SJCRH30 (cell line): ENCODE measurements at regions not wholly inside any gene's neighbourhood (a gene's known extent, or its start where the extent isn't known, plus 50 kb on each side); places are given as distances from the start of the nearest gene placed in this dataset.

Experiments
- DNase-seq, 2 experiments: peaks; one replicate each; pipeline ENCODE4 v3.0.0-alpha.2; 2015 to 2020
- H3K27ac ChIP-seq: fragments of 250-450 bp; sonication (Bioruptor Pico); 2 replicates; pipeline ENCODE4 v1.5.1; 2020; ENCODE audit warnings: mild to moderate bottlenecking, moderate library complexity
- H3K27me3 ChIP-seq: fragments of 250-450 bp; sonication (Bioruptor Pico); 2 replicates; pipeline ENCODE4 v1.5.1; 2020; ENCODE audit warnings: mild to moderate bottlenecking, moderate library complexity
- H3K36me3 ChIP-seq: fragments of 250-450 bp; sonication (Bioruptor Pico); 2 replicates; pipeline ENCODE4 v1.5.1; 2020; ENCODE audit warnings: mild to moderate bottlenecking, moderate library complexity
- H3K4me1 ChIP-seq: fragments of 250-450 bp; sonication (Bioruptor Pico); 2 replicates; pipeline ENCODE4 v1.5.1; 2020; ENCODE audit warnings: mild to moderate bottlenecking, moderate library complexity
- H3K4me3 ChIP-seq: fragments of 250-450 bp; sonication (Bioruptor Pico); 2 replicates; pipeline ENCODE4 v1.5.1; 2020; ENCODE audit warnings: mild to moderate bottlenecking, moderate library complexity
- H3K9me3 ChIP-seq: fragments of 250-450 bp; sonication (Bioruptor Pico); replicated peaks from 2 replicates; pipeline ENCODE4 v1.5.1; 2020; ENCODE audit warnings: mild to moderate bottlenecking, moderate library complexity

GRCh38 chr14:30419037-30419436, 139.9 kb upstream of the G2E3 start:
- no peak for DNase-seq
- Histone ChIP-seq H3K4me1 (no peaks in the 10 kb centered on the region), H3K27ac (no peak overlapping the region), H3K27me3 (no peaks in the 10 kb centered on the region), H3K4me3 (no peak overlapping the region), H3K9me3 (no peaks in the 10 kb centered on the region), H3K36me3 (no peaks in the 10 kb centered on the region)

- no peaks in the 10 kb centered on the region for H3K36me3 ChIP-seq
- H3K4me3 ChIP-seq: no peak overlapping the region
- no peak overlapping the region for H3K27ac ChIP-seq
- H3K4me1 ChIP-seq: no peaks in the 10 kb centered on the region
- no peaks in the 10 kb centered on the region for H3K27me3 ChIP-seq
- H3K9me3 ChIP-seq: no peaks in the 10 kb centered on the region
- DNase-seq: no peak
Observed at GRCh38 chr14:30420515-30420914, 138.4 kb upstream of the G2E3 start.

- Histone ChIP-seq H3K27ac (no peak overlapping the region), H3K27me3 (no peaks in the 10 kb centered on the region), H3K4me1 (no peaks in the 10 kb centered on the region), H3K4me3 (no peak overlapping the region), H3K9me3 (no peaks in the 10 kb centered on the region), H3K36me3 (no peaks in the 10 kb centered on the region)
- DNase-seq: no peak
Observed at GRCh38 chr14:30426463-30426862, 132.5 kb upstream of the G2E3 start.

GRCh38 chr14:30427401-30427800, 131.6 kb upstream of the G2E3 start:
- Histone ChIP-seq H3K27me3 (no peaks in the 10 kb centered on the region), H3K9me3 (no peaks in the 10 kb centered on the region), H3K4me3 (no peak overlapping the region), H3K36me3 (no peaks in the 10 kb centered on the region), H3K27ac (no peak overlapping the region), H3K4me1 (no peaks in the 10 kb centered on the region)
- DNase-seq: no peak

- no peaks in the 10 kb centered on the region for H3K9me3 ChIP-seq
- no peak overlapping the region for H3K27ac ChIP-seq
- H3K4me1 ChIP-seq: no peaks in the 10 kb centered on the region
- H3K36me3 ChIP-seq: no peaks in the 10 kb centered on the region
- DNase-seq: no peak
- H3K27me3 ChIP-seq: no peaks in the 10 kb centered on the region
- H3K4me3 ChIP-seq: no peak overlapping the region
Observed at GRCh38 chr14:30427846-30428245, 131.1 kb upstream of the G2E3 start.

GRCh38 chr14:30431552-30431951, 127.4 kb upstream of the G2E3 start:
- Histone ChIP-seq H3K27ac (no peak overlapping the region), H3K4me3 (no peak overlapping the region), H3K27me3 (no peaks in the 10 kb centered on the region), H3K9me3 (no peaks in the 10 kb centered on the region), H3K4me1 (no peaks in the 10 kb centered on the region; the same call in 1 of the 2 replicates), H3K36me3 (no peaks in the 10 kb centered on the region)
- DNase-seq: no peak

- no peak overlapping the region for H3K4me3 ChIP-seq
- H3K4me1 ChIP-seq: no peaks in the 10 kb centered on the region
- no peaks in the 10 kb centered on the region for H3K27me3 ChIP-seq
- no peak overlapping the region for H3K27ac ChIP-seq
- no peaks in the 10 kb centered on the region for H3K36me3 ChIP-seq
- H3K9me3 ChIP-seq: no peaks in the 10 kb centered on the region
- no peak for DNase-seq
Observed at GRCh38 chr14:30440961-30441360, 118.0 kb upstream of the G2E3 start.

- H3K27ac ChIP-seq: no peak overlapping the region
- no peaks in the 10 kb centered on the region for H3K9me3 ChIP-seq
- no peak overlapping the region for H3K4me3 ChIP-seq
- H3K27me3 ChIP-seq: no peaks in the 10 kb centered on the region
- no peaks in the 10 kb centered on the region for H3K36me3 ChIP-seq
- no peaks in the 10 kb centered on the region for H3K4me1 ChIP-seq
- peak; percentile 7 to 73 for DNase-seq
Observed at GRCh38 chr14:30443368-30444007, 115.5 kb upstream of the G2E3 start.

GRCh38 chr14:30444451-30444850, 114.5 kb upstream of the G2E3 start:
- H3K27ac ChIP-seq: no peak overlapping the region
- H3K36me3 ChIP-seq: no peaks in the 10 kb centered on the region
- no peaks in the 10 kb centered on the region for H3K4me1 ChIP-seq
- H3K27me3 ChIP-seq: no peaks in the 10 kb centered on the region
- H3K9me3 ChIP-seq: no peaks in the 10 kb centered on the region
- DNase-seq: no peak
- H3K4me3 ChIP-seq: no peak overlapping the region

GRCh38 chr14:30445011-30445793, 113.8 kb upstream of the G2E3 start:
- Histone ChIP-seq H3K9me3 (no peaks in the 10 kb centered on the region), H3K4me1 (no peaks in the 10 kb centered on the region), H3K36me3 (no peaks in the 10 kb centered on the region), H3K27ac (no peak overlapping the region), H3K27me3 (no peaks in the 10 kb centered on the region), H3K4me3 (no peak overlapping the region)
- no peak for DNase-seq

GRCh38 chr14:30445852-30446251, 113.1 kb upstream of the G2E3 start:
- Histone ChIP-seq H3K27me3 (peaks cover 3% of the 10 kb centered on the region; the same call in 1 of the 2 replicates), H3K27ac (no peak overlapping the region), H3K9me3 (no peaks in the 10 kb centered on the region), H3K4me3 (no peak overlapping the region), H3K36me3 (no peaks in the 10 kb centered on the region), H3K4me1 (no peaks in the 10 kb centered on the region)
- no peak for DNase-seq

GRCh38 chr14:30450631-30451545, 108.1 kb upstream of the G2E3 start:
- no peak for DNase-seq
- 0 out of 2 replicates have a peak, but pooled peaks cover 4% of the 10 kb centered on the region for H3K9me3 ChIP-seq
- H3K27ac ChIP-seq: no peak overlapping the region
- H3K4me3 ChIP-seq: no peak overlapping the region
- H3K4me1 ChIP-seq: no peaks in the 10 kb centered on the region
- H3K27me3 ChIP-seq: peaks cover 3% of the 10 kb centered on the region; the same call in 1 of the 2 replicates
- H3K36me3 ChIP-seq: no peaks in the 10 kb centered on the region

GRCh38 chr14:30456296-30456695, 102.7 kb upstream of the G2E3 start:
- no peak for DNase-seq
- H3K4me1 ChIP-seq: no peaks in the 10 kb centered on the region
- 0 out of 2 replicates have a peak, but pooled peaks cover 4% of the 10 kb centered on the region for H3K9me3 ChIP-seq

GRCh38 chr14:30462358-30462757, 96.6 kb upstream of the G2E3 start:
- H3K36me3 ChIP-seq: no peaks in the 10 kb centered on the region
- no peaks in the 10 kb centered on the region for H3K9me3 ChIP-seq
- no peaks in the 10 kb centered on the region for H3K27me3 ChIP-seq
- DNase-seq: no peak
- H3K27ac ChIP-seq: no peak overlapping the region
- no peaks in the 10 kb centered on the region for H3K4me1 ChIP-seq
- H3K4me3 ChIP-seq: no peak overlapping the region

More at GRCh38 chr14:30456296-30456695, 102.7 kb upstream of the G2E3 start:
- Histone ChIP-seq H3K4me3 (no peak overlapping the region), H3K27ac (no peak overlapping the region), H3K27me3 (no peaks in the 10 kb centered on the region), H3K36me3 (no peaks in the 10 kb centered on the region)

- Histone ChIP-seq H3K27me3 (no peaks in the 10 kb centered on the region), H3K4me1 (no peaks in the 10 kb centered on the region)
- no peak for DNase-seq
Observed at GRCh38 chr14:30464481-30464880, 94.5 kb upstream of the G2E3 start.

More at GRCh38 chr14:30464481-30464880, 94.5 kb upstream of the G2E3 start:
- Histone ChIP-seq H3K9me3 (no peaks in the 10 kb centered on the region), H3K27ac (no peak overlapping the region), H3K36me3 (no peaks in the 10 kb centered on the region), H3K4me3 (no peak overlapping the region)
